AG09319 (cell line): ENCODE measurements at regions not wholly inside any gene's neighbourhood (a gene's known extent, or its start where the extent isn't known, plus 50 kb on each side); places are given as distances from the start of the nearest gene placed in this dataset.

Source experiments
- DNase-seq: peaks from one replicate; pipeline ENCODE4 v3.0.0-alpha.2; 2010; ENCODE audit warnings: low read depth; ENCODE audit errors: extremely low read depth
- TF ChIP-seq, protein P1 (sequence below): IDR thresholded peaks from 2 replicates; pipeline ENCODE4 v1.5.1; 2011; ENCODE audit warnings: low read depth, mild to moderate bottlenecking, inconsistent platforms, low read length, moderate library complexity

DNA sequence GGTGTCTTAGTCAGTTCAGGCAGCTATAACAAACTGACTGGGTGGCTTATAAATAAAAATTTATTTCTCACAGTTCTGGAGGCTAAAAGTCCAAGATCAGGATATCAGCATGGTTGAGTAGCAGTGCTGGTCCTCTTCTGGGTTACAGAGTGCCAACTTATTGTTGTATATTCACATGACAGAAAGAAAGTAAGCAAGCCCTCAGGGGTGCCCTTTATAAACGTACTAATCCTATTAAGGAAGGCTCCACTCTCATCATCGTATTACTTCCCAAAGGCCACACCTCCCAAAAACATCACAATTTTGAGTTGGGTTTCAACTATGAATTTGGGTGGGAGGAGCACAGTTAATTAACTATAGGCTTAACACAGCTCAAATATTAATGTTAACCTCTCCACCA lies 653.0 kb downstream of the DIPK2A start:
- no peak for DNase-seq
- TF ChIP-seq, protein P1, sequence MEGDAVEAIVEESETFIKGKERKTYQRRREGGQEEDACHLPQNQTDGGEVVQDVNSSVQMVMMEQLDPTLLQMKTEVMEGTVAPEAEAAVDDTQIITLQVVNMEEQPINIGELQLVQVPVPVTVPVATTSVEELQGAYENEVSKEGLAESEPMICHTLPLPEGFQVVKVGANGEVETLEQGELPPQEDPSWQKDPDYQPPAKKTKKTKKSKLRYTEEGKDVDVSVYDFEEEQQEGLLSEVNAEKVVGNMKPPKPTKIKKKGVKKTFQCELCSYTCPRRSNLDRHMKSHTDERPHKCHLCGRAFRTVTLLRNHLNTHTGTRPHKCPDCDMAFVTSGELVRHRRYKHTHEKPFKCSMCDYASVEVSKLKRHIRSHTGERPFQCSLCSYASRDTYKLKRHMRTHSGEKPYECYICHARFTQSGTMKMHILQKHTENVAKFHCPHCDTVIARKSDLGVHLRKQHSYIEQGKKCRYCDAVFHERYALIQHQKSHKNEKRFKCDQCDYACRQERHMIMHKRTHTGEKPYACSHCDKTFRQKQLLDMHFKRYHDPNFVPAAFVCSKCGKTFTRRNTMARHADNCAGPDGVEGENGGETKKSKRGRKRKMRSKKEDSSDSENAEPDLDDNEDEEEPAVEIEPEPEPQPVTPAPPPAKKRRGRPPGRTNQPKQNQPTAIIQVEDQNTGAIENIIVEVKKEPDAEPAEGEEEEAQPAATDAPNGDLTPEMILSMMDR: no peak

DNA sequence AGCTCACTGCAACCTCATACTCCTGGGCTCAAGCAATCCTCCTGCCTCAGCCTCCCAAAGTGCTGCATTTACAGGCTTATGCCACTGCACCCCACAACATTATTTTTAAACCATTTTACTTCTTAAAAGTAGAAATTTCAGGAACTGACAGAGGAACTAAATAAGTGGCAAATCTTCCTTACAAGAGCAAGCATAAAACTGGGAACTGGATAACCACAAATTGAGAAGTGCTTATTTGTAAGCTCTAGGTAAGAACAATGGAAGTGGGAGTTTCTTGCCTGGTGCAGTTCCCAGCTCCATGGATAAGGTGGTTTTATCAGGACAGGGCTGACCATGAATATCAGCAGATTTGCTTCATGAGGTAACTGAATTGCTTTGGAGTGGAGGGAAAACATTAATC lies 655.2 kb downstream of the DIPK2A start:
- no peak for DNase-seq
- TF ChIP-seq, protein P1: no peak

DNA sequence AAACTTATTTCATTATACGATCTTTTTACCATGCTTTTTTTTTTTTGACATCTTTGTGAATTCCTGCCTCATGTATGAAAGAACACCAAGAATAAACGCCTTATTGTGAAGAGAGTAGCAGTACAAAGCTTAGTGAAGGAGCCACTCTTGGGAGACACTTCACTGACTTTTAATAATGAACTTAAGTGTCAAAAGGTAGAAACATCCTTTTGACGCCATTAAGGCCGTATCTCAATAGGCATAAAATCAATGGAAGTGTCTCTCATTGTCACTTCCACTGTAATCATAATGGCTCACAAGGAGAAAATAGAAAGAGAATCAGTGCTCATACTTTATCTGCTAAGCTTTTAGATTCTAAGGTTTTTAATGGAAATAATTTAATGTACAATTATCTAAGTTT lies 657.8 kb downstream of the DIPK2A start:
- TF ChIP-seq, protein P1: no peak
- no peak for DNase-seq

DNA sequence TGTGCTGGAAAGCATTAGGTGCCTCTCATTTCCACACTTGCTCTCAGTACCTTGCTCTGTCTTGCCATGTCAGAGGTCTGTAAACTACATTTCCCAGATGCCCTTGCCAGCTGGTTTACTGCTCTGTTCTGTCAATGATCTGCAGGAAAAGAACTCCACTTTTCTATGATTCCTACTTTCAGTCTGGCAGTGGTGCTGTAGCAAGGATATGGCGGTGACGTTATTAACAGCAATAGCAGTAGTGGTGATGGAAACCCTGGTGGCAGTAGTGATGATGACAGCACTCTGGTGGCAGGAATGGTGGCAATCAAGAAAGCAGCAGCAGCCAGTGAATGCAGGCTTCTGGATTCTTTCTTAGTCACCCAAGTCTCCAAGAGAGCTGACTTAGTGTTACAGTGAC lies 665.2 kb downstream of the DIPK2A start:
- no peak for DNase-seq
- TF ChIP-seq, protein P1: no peak

DNA sequence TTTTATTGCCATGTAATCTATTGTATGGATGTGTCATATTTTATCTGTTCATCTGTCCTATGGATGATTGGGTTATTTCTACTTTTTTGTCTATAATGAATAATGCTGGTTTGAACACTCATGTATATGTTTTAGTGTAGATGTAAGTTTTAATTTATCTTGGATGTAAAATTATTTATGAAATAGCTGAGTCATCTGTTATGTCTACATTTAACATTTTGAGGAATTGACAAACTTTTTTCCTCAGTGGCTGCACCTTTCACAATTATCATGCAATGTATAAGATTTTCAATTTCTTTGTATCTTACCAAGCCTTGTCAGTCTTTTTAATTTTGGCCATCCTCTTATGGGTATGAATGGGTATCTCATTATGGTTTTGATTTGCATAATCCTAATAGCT lies 666.4 kb downstream of the DIPK2A start:
- no peak for DNase-seq
- TF ChIP-seq, protein P1: no peak

DNA sequence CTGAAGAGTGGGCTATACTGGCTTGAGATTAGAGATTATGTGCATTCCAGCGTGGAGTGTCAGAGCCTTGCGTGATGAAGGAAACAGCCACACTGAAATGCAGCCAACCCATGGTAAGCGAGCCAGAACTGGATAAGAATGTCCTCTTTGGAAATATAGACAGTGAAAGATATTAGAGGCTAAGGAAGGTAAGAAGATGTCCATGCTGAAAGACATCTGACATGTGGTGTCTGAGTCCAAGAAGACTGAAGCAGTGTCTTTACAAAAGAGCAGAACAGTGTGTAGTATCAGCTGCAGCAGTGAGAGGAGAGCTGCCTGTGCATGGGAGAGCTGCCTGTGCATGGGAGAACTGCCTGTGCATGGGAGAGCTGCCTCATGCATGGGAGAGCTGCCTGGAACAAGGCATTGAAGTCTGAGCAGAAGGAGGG lies 672.2 kb downstream of the DIPK2A start:
- TF ChIP-seq, protein P1: no peak

DNA sequence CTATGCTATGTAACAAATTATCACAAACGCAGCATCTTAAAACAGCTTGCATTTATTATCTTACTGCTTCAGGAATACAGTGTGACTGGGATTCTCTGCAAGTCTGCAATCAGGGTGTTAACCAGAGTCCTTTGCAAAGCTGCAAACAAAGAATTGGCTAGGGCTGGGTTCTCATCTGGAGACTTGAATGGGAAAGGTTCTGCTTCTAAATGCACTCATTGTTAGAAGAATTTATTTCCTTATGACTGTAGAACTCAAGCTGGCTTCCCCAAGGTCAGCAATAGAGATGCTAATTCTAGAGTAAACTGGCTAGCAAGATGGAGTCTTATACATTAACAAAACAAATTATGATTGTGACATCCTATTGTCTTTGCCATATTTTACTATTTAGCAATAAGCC lies 673.7 kb downstream of the DIPK2A start:
- TF ChIP-seq, protein P1: no peak
- DNase-seq: no peak

More for the DNA sequence above, 672.2 kb downstream of the DIPK2A start:
- peak; percentile 3 for DNase-seq
